Hepatocyte (in vitro differentiated cells): ENCODE measurements at regions not wholly inside any gene's neighbourhood (a gene's known extent, or its start where the extent isn't known, plus 50 kb on each side); places are given as distances from the start of the nearest gene placed in this dataset.

Experiments used
- DNase-seq: peaks from one replicate; pipeline ENCODE4 v3.0.0-alpha.2; 2016; ENCODE audit warnings: low spot score
- H2AFZ ChIP-seq: fragments of 200-600 bp; sonication (generic); 2 replicates; pipeline ENCODE4 v1.6.0; 2016; ENCODE audit warnings: antibody characterized with exemption, mild to moderate bottlenecking
- H3K27ac ChIP-seq: fragments of 200-600 bp; sonication (generic); 2 replicates; pipeline ENCODE4 v1.5.1; 2016; ENCODE audit warnings: mild to moderate bottlenecking
- H3K27me3 ChIP-seq: fragments of 200-600 bp; sonication (generic); 2 replicates; pipeline ENCODE4 v1.6.1; 2016
- H3K36me3 ChIP-seq: fragments of 200-600 bp; sonication (generic); replicated peaks from 2 replicates; pipeline ENCODE4 v1.5.1; 2016; ENCODE audit warnings: low read depth; ENCODE audit not compliant: insufficient read depth
- H3K4me1 ChIP-seq: fragments of 200-600 bp; sonication (generic); 2 replicates; pipeline ENCODE4 v1.5.1; 2016; ENCODE audit warnings: mild to moderate bottlenecking, moderate library complexity; ENCODE audit not compliant: insufficient read depth
- H3K4me2 ChIP-seq: fragments of 200-600 bp; sonication (generic); 2 replicates; pipeline ENCODE4 v1.6.0; 2016
- H3K4me3 ChIP-seq: fragments of 200-600 bp; sonication (generic); 2 replicates; pipeline ENCODE4 v1.5.1; 2016; ENCODE audit warnings: mild to moderate bottlenecking
- H3K79me2 ChIP-seq: fragments of 200-600 bp; sonication (generic); 2 replicates; pipeline ENCODE4 v1.6.0; 2017; ENCODE audit warnings: mild to moderate bottlenecking
- H3K9me2 ChIP-seq: fragments of 200-600 bp; sonication (generic); replicated peaks from 2 replicates; pipeline ENCODE4 v1.6.0; 2017; ENCODE audit warnings: mild to moderate bottlenecking; ENCODE audit not compliant: insufficient read depth
- H3K9me3 ChIP-seq: fragments of 200-600 bp; sonication (generic); 2 replicates; pipeline ENCODE4 v1.5.1; 2016; ENCODE audit warnings: low read depth, mild to moderate bottlenecking
- H4K20me1 ChIP-seq: fragments of 200-600 bp; sonication (generic); 2 replicates; pipeline ENCODE4 v1.6.0; 2016; ENCODE audit warnings: mild to moderate bottlenecking; ENCODE audit not compliant: insufficient read depth, poor library complexity, severe bottlenecking
- EZH2 ChIP-seq: fragments of 200-600 bp; sonication (generic); IDR thresholded peaks from 2 replicates; pipeline ENCODE4 v1.6.1; 2016; ENCODE audit warnings: antibody characterized with exemption, mild to moderate bottlenecking, borderline replicate concordance
- EZH2phosphoT487 ChIP-seq: fragments of 200-600 bp; sonication (generic); IDR thresholded peaks from one replicate; pipeline ENCODE4 v1.6.1; 2018; ENCODE audit warnings: antibody characterized with exemption, mild to moderate bottlenecking, low read depth, moderate library complexity; ENCODE audit not compliant: unreplicated experiment, severe bottlenecking
- WGBS: methylation state at CpG from one replicate; pipeline ENCODE4 v1.1.6; 2016; ENCODE audit warnings: low lambda C conversion rate; ENCODE audit errors: missing lambda C conversion rate; 5-methylcytosine and 5-hydroxymethylcytosine counted together
- TF ChIP-seq, protein P1 (sequence below): fragments of 200-600 bp; sonication (generic); IDR thresholded peaks from 2 replicates; pipeline ENCODE4 v1.5.1; 2016; ENCODE audit warnings: antibody characterized with exemption, mild to moderate bottlenecking; ENCODE audit not compliant: poor library complexity

DNA sequence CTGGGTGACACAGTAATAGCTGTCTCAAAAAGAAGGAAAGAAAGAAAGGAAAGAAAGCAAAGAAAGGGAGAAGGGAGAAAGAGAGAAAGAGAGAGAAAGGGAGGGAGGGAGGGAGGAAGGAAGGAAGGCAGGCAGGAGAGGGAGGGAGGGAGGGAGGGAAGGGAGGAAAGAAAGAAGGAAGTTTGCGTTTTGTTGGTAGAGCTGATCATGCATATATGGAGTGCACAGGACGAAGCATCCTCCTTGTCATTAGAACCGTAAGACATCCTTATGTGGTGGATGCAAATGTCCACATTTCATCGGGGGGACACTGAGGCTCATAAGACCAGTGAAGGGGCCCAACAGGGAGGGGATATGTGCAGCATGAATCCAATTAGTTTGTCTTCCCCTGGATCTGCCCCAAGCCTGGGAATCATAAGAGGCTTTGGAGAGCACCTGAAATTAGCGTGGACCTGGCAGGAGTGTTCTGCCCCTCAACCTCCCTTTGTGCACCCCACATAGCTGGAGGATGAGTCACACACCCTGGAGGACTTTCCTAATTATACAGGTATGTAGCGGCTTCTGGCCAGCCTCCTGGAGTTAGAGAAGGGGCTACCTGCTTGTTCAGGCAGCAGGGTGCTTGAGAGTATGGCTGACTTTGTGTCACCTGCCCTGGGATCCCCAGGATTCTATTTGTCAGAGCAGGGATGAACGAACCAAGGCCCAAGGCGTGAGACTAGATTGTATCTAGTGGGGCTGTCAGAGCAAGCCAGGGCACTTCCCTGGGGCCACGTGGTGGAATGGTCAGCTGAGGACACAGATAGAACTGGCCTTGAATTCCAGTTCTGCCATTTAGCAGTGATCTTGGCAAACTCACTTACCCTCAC is 119.7 kb upstream of the CD82 start:
- no peak overlapping the region for H3K4me2 ChIP-seq
- H3K27me3 ChIP-seq: no peaks in the 10 kb centered on the region
- no peaks in the 10 kb centered on the region for H3K36me3 ChIP-seq
- H3K79me2 ChIP-seq: no peaks in the 10 kb centered on the region
- TF ChIP-seq EZH2phosphoT487: no peak
- no peak for TF ChIP-seq EZH2
- TF ChIP-seq, protein P1, sequence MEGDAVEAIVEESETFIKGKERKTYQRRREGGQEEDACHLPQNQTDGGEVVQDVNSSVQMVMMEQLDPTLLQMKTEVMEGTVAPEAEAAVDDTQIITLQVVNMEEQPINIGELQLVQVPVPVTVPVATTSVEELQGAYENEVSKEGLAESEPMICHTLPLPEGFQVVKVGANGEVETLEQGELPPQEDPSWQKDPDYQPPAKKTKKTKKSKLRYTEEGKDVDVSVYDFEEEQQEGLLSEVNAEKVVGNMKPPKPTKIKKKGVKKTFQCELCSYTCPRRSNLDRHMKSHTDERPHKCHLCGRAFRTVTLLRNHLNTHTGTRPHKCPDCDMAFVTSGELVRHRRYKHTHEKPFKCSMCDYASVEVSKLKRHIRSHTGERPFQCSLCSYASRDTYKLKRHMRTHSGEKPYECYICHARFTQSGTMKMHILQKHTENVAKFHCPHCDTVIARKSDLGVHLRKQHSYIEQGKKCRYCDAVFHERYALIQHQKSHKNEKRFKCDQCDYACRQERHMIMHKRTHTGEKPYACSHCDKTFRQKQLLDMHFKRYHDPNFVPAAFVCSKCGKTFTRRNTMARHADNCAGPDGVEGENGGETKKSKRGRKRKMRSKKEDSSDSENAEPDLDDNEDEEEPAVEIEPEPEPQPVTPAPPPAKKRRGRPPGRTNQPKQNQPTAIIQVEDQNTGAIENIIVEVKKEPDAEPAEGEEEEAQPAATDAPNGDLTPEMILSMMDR: no peak
- DNase-seq: no peak
- H3K9me3 ChIP-seq: no peaks in the 10 kb centered on the region
- no peaks in the 10 kb centered on the region for H3K9me2 ChIP-seq
- H3K4me1 ChIP-seq: no peaks in the 10 kb centered on the region
- WGBS: 49% methylated on average over 8 of the region's 9 CpGs
- no peaks in the 10 kb centered on the region for H4K20me1 ChIP-seq
- no peak overlapping the region for H3K27ac ChIP-seq
- H2AFZ ChIP-seq: no peak overlapping the region
- no peak overlapping the region for H3K4me3 ChIP-seq

- Histone ChIP-seq H3K27me3 (no peaks in the 10 kb centered on the region), H4K20me1 (no peaks in the 10 kb centered on the region), H3K27ac (no peak overlapping the region), H3K79me2 (no peaks in the 10 kb centered on the region), H3K9me2 (no peaks in the 10 kb centered on the region), H2AFZ (no peak overlapping the region), H3K4me2 (no peak overlapping the region), H3K36me3 (no peaks in the 10 kb centered on the region), H3K9me3 (no peaks in the 10 kb centered on the region), H3K4me3 (no peak overlapping the region), H3K4me1 (no peaks in the 10 kb centered on the region)
- 79% methylated on average over 7 of the region's 7 CpGs for WGBS
- TF ChIP-seq EZH2 (no peak), EZH2phosphoT487 (no peak)
- TF ChIP-seq, protein P1: no peak
- DNase-seq: no peak
These were observed 119.1 kb upstream of the CD82 start for GRCh38 chr11:44446366-44446762.

DNA sequence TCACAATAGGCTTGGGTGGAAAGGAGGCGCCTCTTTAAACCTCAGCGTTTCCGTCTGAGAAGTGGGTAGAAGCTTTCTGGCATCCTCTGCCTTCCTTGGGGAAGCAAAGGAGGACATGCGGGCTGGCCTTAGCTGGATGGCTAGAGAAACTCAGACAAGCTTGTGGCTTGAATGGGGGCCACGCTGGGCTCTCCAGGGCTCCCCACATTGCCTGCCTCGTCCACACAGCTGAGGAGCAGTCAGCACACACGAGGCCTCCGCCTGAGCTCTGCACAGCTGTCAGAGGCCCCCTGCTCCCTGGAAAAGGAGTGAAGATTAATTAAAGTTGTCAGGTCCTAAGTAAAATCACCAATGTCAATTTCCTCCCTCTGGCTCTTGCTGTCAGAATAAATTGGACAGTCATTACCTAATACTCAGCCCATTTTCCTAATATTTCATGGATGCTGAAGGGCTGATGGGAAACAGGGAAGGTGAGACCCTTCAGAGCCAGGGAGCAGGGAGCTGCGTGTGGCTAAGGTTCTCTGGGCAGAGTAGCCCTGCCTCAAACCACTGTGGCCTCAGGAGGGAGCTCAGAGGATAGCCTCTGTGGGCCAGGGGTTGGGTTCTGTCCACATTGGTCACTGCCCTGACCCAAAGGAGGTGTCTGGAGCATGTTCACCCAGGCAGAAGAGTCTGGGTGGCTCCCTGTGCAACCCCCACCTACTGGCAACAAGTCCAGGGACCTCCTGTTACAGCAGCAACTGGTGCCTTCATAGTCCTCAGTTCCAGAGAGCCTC is 118.3 kb upstream of the CD82 start:
- DNase-seq: no peak
- H3K27ac ChIP-seq: no peak overlapping the region

More for the DNA sequence above, 118.3 kb upstream of the CD82 start:
- no peaks in the 10 kb centered on the region for H3K4me1 ChIP-seq
- 90% methylated on average over 9 of the region's 9 CpGs for WGBS
- no peak for TF ChIP-seq EZH2phosphoT487
- TF ChIP-seq EZH2: no peak
- TF ChIP-seq, protein P1: no peak
- no peaks in the 10 kb centered on the region for H3K9me2 ChIP-seq
- no peaks in the 10 kb centered on the region for H3K9me3 ChIP-seq
- H3K27me3 ChIP-seq: no peaks in the 10 kb centered on the region
- no peaks in the 10 kb centered on the region for H3K36me3 ChIP-seq
- no peaks in the 10 kb centered on the region for H3K79me2 ChIP-seq
- H2AFZ ChIP-seq: no peak overlapping the region
- H3K4me2 ChIP-seq: no peak overlapping the region
- no peak overlapping the region for H3K4me3 ChIP-seq
- H4K20me1 ChIP-seq: no peaks in the 10 kb centered on the region
